T-helper 2 cell treated with Interferon-gamma antibody and Interleukin-4, amounts not matched to agents 5 μg/mL and 100 μg/mL, for 36 hours (primary cell): ENCODE measurements at regions not wholly inside any gene's neighbourhood (a gene's known extent, or its start where the extent isn't known, plus 50 kb on each side); places are given as distances from the start of the nearest gene placed in this dataset.

Source experiments
- DNase-seq: peaks from one replicate; pipeline ENCODE4 v3.0.0; 2021; ENCODE audit warnings: low spot score
- H3K27ac Mint-ChIP-seq: one replicate; pipeline ENCODE4 v1.8.0; 2021; ENCODE audit warnings: mild to moderate bottlenecking, mixed read lengths
- H3K27me3 Mint-ChIP-seq: one replicate; pipeline ENCODE4 v1.8.0; 2021; ENCODE audit warnings: low read depth, mixed read lengths
- H3K36me3 Mint-ChIP-seq: one replicate; pipeline ENCODE4 v1.8.0; 2021; ENCODE audit warnings: low read depth, mixed read lengths
- H3K4me1 Mint-ChIP-seq: one replicate; pipeline ENCODE4 v1.8.0; 2021; ENCODE audit warnings: low read depth, mixed read lengths
- H3K4me3 Mint-ChIP-seq: one replicate; pipeline ENCODE4 v1.8.0; 2022; ENCODE audit warnings: mild to moderate bottlenecking, moderate library complexity, mixed read lengths
- H3K9me3 Mint-ChIP-seq: one replicate; pipeline ENCODE4 v1.8.0; 2021; ENCODE audit warnings: mixed read lengths

DNA sequence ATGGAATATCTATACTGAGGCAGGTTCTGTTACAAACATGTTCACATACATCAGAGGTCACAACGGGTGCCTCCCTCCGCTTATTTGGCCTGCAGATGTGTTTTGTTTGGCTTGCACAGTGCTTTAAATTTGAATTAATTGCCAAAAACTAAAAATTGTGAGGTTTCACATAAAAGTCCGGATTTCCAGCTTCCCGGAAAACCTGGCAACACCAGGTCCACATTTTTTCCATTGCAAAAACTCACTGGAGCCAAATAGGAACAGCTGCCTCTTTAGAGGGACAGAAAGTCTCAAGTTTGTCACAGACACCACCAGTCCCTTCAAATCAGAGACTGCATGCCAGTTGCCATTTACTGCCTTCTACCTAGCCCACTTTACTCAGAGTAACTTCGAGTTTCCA lies 205.9 kb upstream of the MDFIC2 start:
- Mint-ChIP-seq H3K4me3 (no peak overlapping the region), H3K4me1 (no peaks in the 10 kb centered on the region), H3K27me3 (no peaks in the 10 kb centered on the region), H3K36me3 (no peaks in the 10 kb centered on the region), H3K27ac (no peak overlapping the region), H3K9me3 (no peaks in the 10 kb centered on the region)
- no peak for DNase-seq

DNA sequence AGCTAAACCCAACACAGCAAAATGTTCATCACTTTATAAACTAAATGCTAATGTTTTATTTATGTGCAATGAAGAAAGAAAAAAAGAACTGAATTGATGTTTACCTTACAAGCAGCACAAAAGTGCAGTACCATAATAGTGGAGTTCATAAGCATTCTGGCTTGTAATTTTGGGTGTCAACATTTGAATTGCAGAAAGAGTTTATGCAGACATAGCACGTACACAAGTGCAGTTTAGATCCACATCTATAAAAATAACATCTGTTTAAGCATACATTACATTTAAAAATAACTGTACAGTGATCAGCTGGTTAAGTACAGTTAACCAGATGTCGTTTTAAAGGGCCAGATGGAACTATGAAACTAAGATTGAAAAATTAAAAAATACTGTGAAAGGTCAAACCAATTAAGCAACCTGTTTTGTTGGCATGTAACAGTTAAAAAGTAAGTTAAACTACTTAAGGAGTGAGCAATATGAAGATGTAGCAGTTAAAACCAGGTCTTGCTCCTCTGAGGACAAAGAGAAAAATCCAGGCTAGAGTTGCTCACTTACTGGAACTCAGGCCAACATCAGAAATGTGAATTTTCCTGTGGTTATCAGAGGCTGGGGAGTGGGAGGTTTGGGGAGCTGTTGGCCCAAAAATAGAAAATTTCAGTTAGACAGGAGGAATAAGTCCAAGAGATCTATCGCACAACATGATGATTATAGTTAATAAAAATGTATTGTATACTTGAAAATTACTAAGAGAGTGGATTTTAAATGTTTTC lies 204.9 kb upstream of the MDFIC2 start:
- no peaks in the 10 kb centered on the region for H3K27me3 Mint-ChIP-seq

GRCh38 chr3:70516076-70516475 lies 203.6 kb upstream of the MDFIC2 start:
- DNase-seq, result no peak
- Mint-ChIP-seq H3K27me3 (no peaks in the 10 kb centered on the region), H3K36me3 (no peaks in the 10 kb centered on the region), H3K27ac (no peak overlapping the region), H3K4me1 (no peaks in the 10 kb centered on the region), H3K4me3 (no peak overlapping the region), H3K9me3 (no peaks in the 10 kb centered on the region)

More for the DNA sequence above, 204.9 kb upstream of the MDFIC2 start:
- DNase-seq, result no peak
- H3K4me3 Mint-ChIP-seq, result no peak overlapping the region
- H3K4me1 Mint-ChIP-seq, result no peaks in the 10 kb centered on the region
- no peaks in the 10 kb centered on the region for H3K9me3 Mint-ChIP-seq
- no peak overlapping the region for H3K27ac Mint-ChIP-seq
- no peaks in the 10 kb centered on the region for H3K36me3 Mint-ChIP-seq

DNA sequence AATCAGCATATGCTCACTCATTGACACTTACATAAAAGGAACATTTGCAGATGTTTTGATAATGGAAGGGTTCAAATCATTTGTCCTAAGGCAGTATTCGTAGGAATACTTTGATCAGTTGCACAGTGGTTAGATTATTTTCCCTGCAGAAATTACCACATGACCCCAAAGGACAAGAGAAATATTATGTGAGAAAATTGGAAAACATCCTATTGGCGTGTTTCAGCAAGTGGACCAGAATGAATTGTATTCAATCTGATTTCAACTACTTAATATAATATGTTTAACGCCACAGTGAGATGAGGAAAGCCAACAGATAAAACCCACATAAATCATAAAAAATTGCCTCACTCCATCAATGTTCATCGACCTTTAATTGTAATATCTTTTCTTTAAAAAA lies 195.0 kb upstream of the MDFIC2 start:
- Mint-ChIP-seq H3K27ac (no peak overlapping the region), H3K4me1 (no peaks in the 10 kb centered on the region), H3K9me3 (no peaks in the 10 kb centered on the region), H3K27me3 (peaks cover 12% of the 10 kb centered on the region), H3K36me3 (no peaks in the 10 kb centered on the region), H3K4me3 (no peak overlapping the region)
- no peak for DNase-seq

- no peak overlapping the region for H3K4me3 Mint-ChIP-seq
- H3K9me3 Mint-ChIP-seq, result no peaks in the 10 kb centered on the region
- no peaks in the 10 kb centered on the region for H3K4me1 Mint-ChIP-seq
- DNase-seq, result no peak
- no peaks in the 10 kb centered on the region for H3K36me3 Mint-ChIP-seq
- peaks cover 16% of the 10 kb centered on the region for H3K27me3 Mint-ChIP-seq
- no peak overlapping the region for H3K27ac Mint-ChIP-seq
Observed at GRCh38 chr3:70506775-70507174, 194.3 kb upstream of the MDFIC2 start.

DNA sequence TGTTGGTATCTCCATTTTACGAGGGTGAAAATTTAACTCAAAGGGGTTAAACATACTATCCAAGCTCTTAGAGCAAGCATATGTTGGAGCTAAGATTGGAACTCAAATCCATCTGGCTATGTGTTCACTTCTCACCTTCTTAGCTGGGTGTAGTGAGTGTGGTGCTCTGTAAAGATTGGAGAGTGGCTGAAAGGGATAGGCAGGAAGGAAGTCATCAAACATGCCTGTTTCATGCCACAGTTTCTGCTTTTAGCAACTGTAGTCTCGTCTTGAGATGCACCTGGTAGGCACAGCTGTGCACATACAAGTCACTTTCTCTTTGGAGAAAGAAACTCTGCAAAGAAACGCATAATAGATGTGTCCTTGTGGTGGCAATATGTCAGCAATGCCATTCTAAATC lies 189.1 kb upstream of the MDFIC2 start:
- H3K4me3 Mint-ChIP-seq, result no peak overlapping the region
- H3K27me3 Mint-ChIP-seq, result peaks cover 16% of the 10 kb centered on the region
- no peaks in the 10 kb centered on the region for H3K36me3 Mint-ChIP-seq
- DNase-seq, result no peak
- H3K9me3 Mint-ChIP-seq, result no peaks in the 10 kb centered on the region
- no peaks in the 10 kb centered on the region for H3K4me1 Mint-ChIP-seq
- H3K27ac Mint-ChIP-seq, result no peak overlapping the region

DNA sequence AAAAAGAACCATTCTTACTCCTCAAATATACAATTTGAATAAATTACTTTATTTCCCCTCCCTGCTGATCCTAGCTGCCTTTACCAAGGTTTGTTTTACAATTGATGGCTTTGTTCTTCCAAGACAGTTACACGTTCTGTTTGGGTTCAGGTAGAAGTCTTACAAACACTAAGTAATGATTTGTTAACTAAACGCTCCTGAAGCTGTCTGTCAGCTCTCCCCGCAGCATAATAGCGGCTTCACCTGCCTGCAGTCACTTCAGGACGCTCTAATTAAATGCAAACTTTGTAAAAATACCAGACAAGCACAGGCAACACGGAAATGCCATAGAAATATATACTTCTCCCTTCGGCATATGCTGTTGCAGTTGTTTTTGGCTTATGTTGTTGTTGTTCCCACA lies 176.4 kb upstream of the MDFIC2 start:
- H3K4me1 Mint-ChIP-seq, result no peaks in the 10 kb centered on the region
- no peaks in the 10 kb centered on the region for H3K9me3 Mint-ChIP-seq
- no peak overlapping the region for H3K27ac Mint-ChIP-seq
- H3K36me3 Mint-ChIP-seq, result no peaks in the 10 kb centered on the region
- peaks cover 12% of the 10 kb centered on the region for H3K27me3 Mint-ChIP-seq
- no peak overlapping the region for H3K4me3 Mint-ChIP-seq
- DNase-seq, result no peak

DNA sequence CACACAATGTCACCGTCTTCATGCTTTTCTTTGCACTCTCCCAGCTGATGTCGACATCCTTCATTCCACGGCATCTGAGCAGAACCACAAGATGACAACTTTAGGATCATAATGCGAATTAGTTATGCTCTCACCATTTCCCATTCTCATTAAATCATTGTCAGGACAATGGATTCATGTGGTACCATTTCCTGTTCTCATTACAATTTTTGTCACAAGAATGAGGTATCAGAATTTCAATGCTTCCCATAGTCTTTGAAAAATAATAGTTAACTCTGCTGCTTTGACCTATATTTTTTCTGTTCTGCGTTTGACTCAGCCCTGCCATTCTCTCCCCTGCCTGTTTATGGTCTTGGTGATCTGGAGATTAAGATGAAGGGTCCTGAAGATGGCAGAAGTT lies 175.7 kb upstream of the MDFIC2 start:
- Mint-ChIP-seq H3K27me3 (peaks cover 12% of the 10 kb centered on the region), H3K4me3 (no peak overlapping the region), H3K4me1 (no peaks in the 10 kb centered on the region), H3K9me3 (no peaks in the 10 kb centered on the region), H3K27ac (no peak overlapping the region), H3K36me3 (no peaks in the 10 kb centered on the region)
- DNase-seq, result no peak

DNA sequence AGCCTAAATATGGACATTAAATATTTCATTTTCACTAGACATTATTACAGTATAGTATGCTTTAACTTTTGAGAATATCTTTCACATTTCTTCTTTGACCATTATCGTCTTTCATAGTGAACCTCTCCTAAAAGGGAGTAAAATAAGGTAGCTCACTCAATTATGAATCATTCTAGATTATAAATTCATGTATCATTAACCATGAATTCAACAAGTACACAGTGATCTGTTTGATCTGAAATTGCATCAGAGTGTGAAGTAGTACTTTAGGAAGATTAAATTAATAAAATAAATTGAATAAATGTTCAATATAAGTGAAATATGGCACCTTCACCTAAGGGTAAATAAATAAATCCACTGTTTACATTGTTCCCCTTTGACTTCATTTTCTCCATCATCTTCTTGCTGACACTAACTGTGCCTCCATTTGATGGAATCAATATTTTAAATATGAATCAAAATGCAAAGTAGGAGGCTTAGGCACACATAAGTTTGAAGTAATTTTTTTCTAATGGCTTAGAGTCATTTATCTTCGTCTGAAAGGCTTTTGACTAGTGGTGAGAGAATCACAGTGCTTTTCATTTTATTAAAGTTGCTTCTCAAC lies 174.1 kb upstream of the MDFIC2 start:
- H3K27me3 Mint-ChIP-seq, result peaks cover 12% of the 10 kb centered on the region
- no peaks in the 10 kb centered on the region for H3K36me3 Mint-ChIP-seq
- no peak overlapping the region for H3K27ac Mint-ChIP-seq
- H3K4me1 Mint-ChIP-seq, result no peaks in the 10 kb centered on the region
- no peak overlapping the region for H3K4me3 Mint-ChIP-seq
- no peaks in the 10 kb centered on the region for H3K9me3 Mint-ChIP-seq
- no peak for DNase-seq

DNA sequence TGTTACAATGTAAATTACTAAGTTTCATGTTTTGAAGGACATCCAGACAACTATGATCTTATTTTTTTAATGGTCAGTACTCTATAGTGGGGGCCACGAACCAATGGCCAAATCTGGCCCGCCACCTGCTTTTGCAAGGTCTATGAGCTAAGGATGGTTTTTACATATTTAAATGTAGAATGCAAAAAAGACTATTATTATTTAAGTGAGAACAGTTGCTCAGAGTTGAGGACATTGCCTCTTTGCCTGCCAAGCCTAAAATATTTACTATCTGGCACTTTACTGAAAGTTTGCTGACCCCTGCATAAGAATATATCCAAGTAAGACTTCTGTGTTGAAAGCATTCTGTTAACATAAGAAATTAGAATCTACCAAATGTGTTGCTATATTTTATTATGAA lies 163.7 kb upstream of the MDFIC2 start:
- no peaks in the 10 kb centered on the region for H3K27me3 Mint-ChIP-seq
- no peaks in the 10 kb centered on the region for H3K36me3 Mint-ChIP-seq
- DNase-seq, result no peak
- no peak overlapping the region for H3K4me3 Mint-ChIP-seq
- no peaks in the 10 kb centered on the region for H3K4me1 Mint-ChIP-seq
- no peaks in the 10 kb centered on the region for H3K9me3 Mint-ChIP-seq
- H3K27ac Mint-ChIP-seq, result no peak overlapping the region

GRCh38 chr3:70471464-70472342 lies 159.3 kb upstream of the MDFIC2 start:
- H3K4me3 Mint-ChIP-seq, result no peak overlapping the region
- no peaks in the 10 kb centered on the region for H3K4me1 Mint-ChIP-seq
- H3K36me3 Mint-ChIP-seq, result no peaks in the 10 kb centered on the region
- H3K27ac Mint-ChIP-seq, result no peak overlapping the region
- no peaks in the 10 kb centered on the region for H3K9me3 Mint-ChIP-seq
- DNase-seq, result no peak
- H3K27me3 Mint-ChIP-seq, result no peaks in the 10 kb centered on the region

DNA sequence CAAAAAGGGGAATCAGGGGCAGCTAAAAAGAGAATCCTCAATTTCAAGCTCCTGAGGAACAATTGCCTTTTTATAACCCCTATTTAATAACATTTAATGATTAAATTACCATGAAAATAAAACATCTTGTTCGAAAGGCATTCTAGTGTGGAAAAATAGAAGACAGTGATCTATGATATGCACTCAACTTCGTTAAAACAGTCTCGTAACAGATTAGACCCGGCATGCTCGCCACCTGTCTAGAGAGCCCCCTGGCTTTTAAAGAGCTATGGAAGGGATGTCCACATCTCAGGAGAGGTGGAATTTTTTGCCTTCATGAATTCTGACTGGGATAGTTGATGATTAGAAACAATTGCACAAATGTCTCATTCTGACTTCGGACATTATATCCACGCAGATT lies 153.7 kb upstream of the MDFIC2 start:
- Mint-ChIP-seq H3K4me3 (no peak overlapping the region), H3K9me3 (no peaks in the 10 kb centered on the region), H3K27ac (no peak overlapping the region), H3K4me1 (no peaks in the 10 kb centered on the region), H3K36me3 (no peaks in the 10 kb centered on the region), H3K27me3 (no peaks in the 10 kb centered on the region)
- no peak for DNase-seq

DNA sequence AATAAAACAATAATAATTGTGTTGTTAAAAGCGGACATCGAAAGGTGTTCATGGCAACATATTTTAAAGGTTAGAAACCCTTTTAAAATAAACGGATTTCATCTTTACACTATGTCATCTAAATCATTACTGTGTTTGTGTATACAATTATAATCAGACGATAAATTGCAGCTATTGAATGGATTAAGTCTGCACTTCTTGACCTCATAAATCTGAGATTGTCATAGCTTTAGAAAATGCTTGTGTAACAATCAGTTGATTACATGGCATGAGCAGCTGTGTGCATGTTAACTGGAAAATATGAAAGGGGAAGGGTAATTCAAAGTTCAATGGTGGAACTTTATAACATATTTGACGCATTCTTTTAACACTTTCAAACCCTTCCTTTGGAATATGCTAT lies 152.4 kb upstream of the MDFIC2 start:
- Mint-ChIP-seq H3K9me3 (no peaks in the 10 kb centered on the region), H3K27ac (no peak overlapping the region), H3K4me3 (no peak overlapping the region), H3K27me3 (no peaks in the 10 kb centered on the region), H3K36me3 (no peaks in the 10 kb centered on the region), H3K4me1 (no peaks in the 10 kb centered on the region)
- no peak for DNase-seq

GRCh38 chr3:70464465-70464864 lies 152.0 kb upstream of the MDFIC2 start:
- H3K4me3 Mint-ChIP-seq, result no peak overlapping the region
- no peaks in the 10 kb centered on the region for H3K36me3 Mint-ChIP-seq
- H3K4me1 Mint-ChIP-seq, result no peaks in the 10 kb centered on the region
- no peaks in the 10 kb centered on the region for H3K27me3 Mint-ChIP-seq
- DNase-seq, result no peak
- no peak overlapping the region for H3K27ac Mint-ChIP-seq
- no peaks in the 10 kb centered on the region for H3K9me3 Mint-ChIP-seq
